Activated CD4-positive, alpha-beta T cell treated with anti-CD3 and anti-CD28 coated beads, Interleukin-2, amount 10 ng/mL, durations not matched to agents 7 days and 5 days (primary cell): ENCODE measurements at regions not wholly inside any gene's neighbourhood (a gene's known extent, or its start where the extent isn't known, plus 50 kb on each side); places are given as distances from the start of the nearest gene placed in this dataset.

Experiments
- CTCF ChIA-PET: fragments of 350-600 bp; sonication (Branson Sonifier 250); formaldehyde crosslinking; loops from one replicate; lab custom pipeline; 2021; ENCODE audit warnings: antibody characterized with exemption; lab: Charles Lee
- POLR2A ChIA-PET: fragments of 350-600 bp; sonication (Branson Sonifier 250); formaldehyde crosslinking; loops from one replicate; lab custom pipeline; 2021; ENCODE audit warnings: antibody characterized with exemption; lab: Charles Lee
- DNase-seq: peaks from one replicate; pipeline ENCODE4 v3.0.0-alpha.2; 2020
- H3K27ac Mint-ChIP-seq: one replicate; pipeline ENCODE4 v1.8.0; 2021; ENCODE audit warnings: mild to moderate bottlenecking, moderate library complexity, mixed read lengths
- H3K27me3 Mint-ChIP-seq: one replicate; pipeline ENCODE4 v1.8.0; 2021; ENCODE audit warnings: mixed read lengths
- H3K36me3 Mint-ChIP-seq: one replicate; pipeline ENCODE4 v1.8.0; 2021; ENCODE audit warnings: low read depth, mixed read lengths
- H3K4me1 Mint-ChIP-seq: one replicate; pipeline ENCODE4 v1.8.0; 2021; ENCODE audit warnings: mixed read lengths
- H3K4me3 Mint-ChIP-seq: one replicate; pipeline ENCODE4 v1.8.0; 2021; ENCODE audit warnings: mild to moderate bottlenecking, moderate library complexity, mixed read lengths
- H3K9me3 Mint-ChIP-seq: one replicate; pipeline ENCODE4 v1.8.0; 2021; ENCODE audit warnings: mixed read lengths

DNA sequence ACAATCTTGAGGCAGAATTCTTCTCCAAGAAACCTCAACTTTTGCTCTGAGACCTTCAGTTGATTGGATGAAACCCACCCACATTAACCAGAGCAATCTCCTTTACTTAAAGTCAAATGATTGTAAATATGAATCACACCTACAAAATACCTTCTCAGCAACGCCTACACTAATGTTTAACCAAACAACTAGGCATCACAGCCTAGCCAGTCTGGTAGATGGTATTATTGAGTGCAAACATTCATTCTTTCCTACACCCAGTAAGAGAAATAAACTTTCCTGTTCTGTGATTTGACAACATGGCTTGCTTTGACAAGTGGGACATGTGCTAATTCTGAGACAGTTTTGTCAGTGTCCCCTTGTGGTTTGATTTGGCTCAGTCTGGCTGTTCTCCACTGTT is 252.2 kb downstream of the HACE1 start:
- CTCF ChIA-PET, result no interaction called here
- no peaks in the 10 kb centered on the region for H3K27me3 Mint-ChIP-seq
- POLR2A ChIA-PET, result no interaction called here
- H3K36me3 Mint-ChIP-seq, result no peaks in the 10 kb centered on the region
- peaks cover 11% of the 10 kb centered on the region for H3K4me1 Mint-ChIP-seq
- H3K4me3 Mint-ChIP-seq, result no peak overlapping the region
- DNase-seq, result no peak
- no peak overlapping the region for H3K27ac Mint-ChIP-seq
- H3K9me3 Mint-ChIP-seq, result no peaks in the 10 kb centered on the region

GRCh38 chr6:104606361-104606760 is 253.4 kb downstream of the HACE1 start:
- no peaks in the 10 kb centered on the region for H3K27me3 Mint-ChIP-seq

DNA sequence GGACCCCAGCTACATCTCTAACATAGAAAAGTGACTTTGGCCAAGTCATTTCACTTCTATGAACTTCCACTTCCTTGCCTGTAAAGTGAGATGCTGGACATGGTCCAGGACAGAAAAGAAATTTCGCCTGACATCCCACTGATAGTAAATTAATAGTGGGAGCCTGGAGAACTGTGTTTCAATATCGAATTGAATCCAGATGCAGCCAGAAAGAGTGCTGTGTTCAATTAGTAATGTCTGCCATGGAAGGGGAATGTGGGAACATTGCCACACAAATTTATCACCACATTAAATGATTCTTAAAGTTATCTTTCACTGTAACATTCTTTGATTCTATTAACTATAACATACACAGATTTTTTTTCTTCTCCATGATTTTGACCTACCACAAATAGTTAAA is 255.0 kb downstream of the HACE1 start:
- Mint-ChIP-seq H3K36me3 (no peaks in the 10 kb centered on the region), H3K27me3 (no peaks in the 10 kb centered on the region), H3K9me3 (no peaks in the 10 kb centered on the region), H3K27ac (no peak overlapping the region), H3K4me3 (no peak overlapping the region), H3K4me1 (peaks cover 11% of the 10 kb centered on the region)
- POLR2A ChIA-PET, result no interaction called here
- no peak for DNase-seq
- CTCF ChIA-PET, result no interaction called here

More at GRCh38 chr6:104606361-104606760, 253.4 kb downstream of the HACE1 start:
- no peak overlapping the region for H3K27ac Mint-ChIP-seq
- H3K36me3 Mint-ChIP-seq, result no peaks in the 10 kb centered on the region
- no peaks in the 10 kb centered on the region for H3K9me3 Mint-ChIP-seq
- ChIA-PET POLR2A (no interaction called here), CTCF (interaction anchor here (0.6 to 1.2 kb wide), 3 partner anchors 9 to 59 kb away, joined by 3 read pairs; no protein-coding TSS in a partner anchor)
- peaks cover 11% of the 10 kb centered on the region for H3K4me1 Mint-ChIP-seq
- H3K4me3 Mint-ChIP-seq, result no peak overlapping the region
- DNase-seq, result no peak

- H3K4me1 Mint-ChIP-seq, result peaks cover 11% of the 10 kb centered on the region
- H3K27me3 Mint-ChIP-seq, result no peaks in the 10 kb centered on the region
- H3K9me3 Mint-ChIP-seq, result no peaks in the 10 kb centered on the region
- no peak overlapping the region for H3K27ac Mint-ChIP-seq
- ChIA-PET POLR2A (no interaction called here), CTCF (no interaction called here)
- DNase-seq, result no peak
- no peaks in the 10 kb centered on the region for H3K36me3 Mint-ChIP-seq
- H3K4me3 Mint-ChIP-seq, result no peak overlapping the region
These were observed 256.5 kb downstream of the HACE1 start for GRCh38 chr6:104603108-104603745.

GRCh38 chr6:104601721-104602120 is 258.0 kb downstream of the HACE1 start:
- H3K27ac Mint-ChIP-seq, result no peak overlapping the region
- no peak for DNase-seq
- no peaks in the 10 kb centered on the region for H3K27me3 Mint-ChIP-seq
- H3K36me3 Mint-ChIP-seq, result no peaks in the 10 kb centered on the region
- no peak overlapping the region for H3K4me3 Mint-ChIP-seq
- POLR2A ChIA-PET, result no interaction called here
- H3K9me3 Mint-ChIP-seq, result no peaks in the 10 kb centered on the region
- CTCF ChIA-PET, result no interaction called here
- H3K4me1 Mint-ChIP-seq, result peaks cover 11% of the 10 kb centered on the region

DNA sequence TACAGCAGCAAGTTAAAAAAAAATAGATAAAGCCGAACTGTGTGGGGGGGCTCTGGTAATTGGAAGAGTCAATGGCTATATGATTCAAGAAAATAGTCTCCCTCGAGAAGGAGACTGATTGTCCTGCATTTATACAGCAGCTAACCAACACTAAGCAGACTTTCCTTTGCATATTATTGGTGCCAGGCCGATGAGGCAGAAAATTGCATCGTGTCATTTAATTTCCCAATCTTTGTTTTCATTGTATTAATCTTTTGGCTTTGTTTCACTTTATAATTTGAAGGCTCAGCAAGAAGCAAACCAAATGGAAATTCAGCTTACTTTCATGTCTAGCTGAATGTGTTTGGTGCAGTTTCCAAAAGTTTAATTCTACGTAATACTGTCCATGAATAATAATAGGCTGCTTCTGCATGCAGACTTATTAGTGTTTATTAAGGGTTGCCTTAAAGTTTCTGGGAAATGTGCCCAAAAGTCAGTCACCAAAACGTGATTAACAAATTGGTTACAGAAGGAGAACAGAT is 258.5 kb downstream of the HACE1 start:
- peaks cover under 1% of the 10 kb centered on the region for H3K27me3 Mint-ChIP-seq
- peaks cover 11% of the 10 kb centered on the region for H3K4me1 Mint-ChIP-seq
- no peaks in the 10 kb centered on the region for H3K36me3 Mint-ChIP-seq
- no peak overlapping the region for H3K4me3 Mint-ChIP-seq
- ChIA-PET POLR2A (interaction anchor here (0.6 kb wide), 1 partner anchor 96 kb away, joined by 3 read pairs; no protein-coding TSS in a partner anchor), CTCF (no interaction called here)
- DNase-seq, result no peak
- H3K9me3 Mint-ChIP-seq, result no peaks in the 10 kb centered on the region
- no peak overlapping the region for H3K27ac Mint-ChIP-seq

- ChIA-PET POLR2A (interaction anchor here (0.6 kb wide), 1 partner anchor 97 kb away, joined by 3 read pairs; no protein-coding TSS in a partner anchor), CTCF (no interaction called here)
These were observed 259.1 kb downstream of the HACE1 start for GRCh38 chr6:104600639-104600931.

GRCh38 chr6:104599821-104600638 is 259.7 kb downstream of the HACE1 start:
- Mint-ChIP-seq H3K27ac (no peak overlapping the region), H3K27me3 (peaks cover 8% of the 10 kb centered on the region), H3K4me1 (peaks cover 11% of the 10 kb centered on the region), H3K4me3 (no peak overlapping the region), H3K36me3 (no peaks in the 10 kb centered on the region), H3K9me3 (no peaks in the 10 kb centered on the region)
- DNase-seq, result no peak
- POLR2A ChIA-PET, result no interaction called here
- CTCF ChIA-PET, result interaction anchor here (0.6 kb wide), 1 partner anchor 1378 kb away, joined by 3 read pairs; no protein-coding TSS in a partner anchor

More at GRCh38 chr6:104600639-104600931, 259.1 kb downstream of the HACE1 start:
- no peak for DNase-seq
- H3K27ac Mint-ChIP-seq, result no peak overlapping the region
- peaks cover 4% of the 10 kb centered on the region for H3K27me3 Mint-ChIP-seq
- no peaks in the 10 kb centered on the region for H3K9me3 Mint-ChIP-seq
- H3K4me1 Mint-ChIP-seq, result peaks cover 11% of the 10 kb centered on the region
- H3K36me3 Mint-ChIP-seq, result no peaks in the 10 kb centered on the region
- H3K4me3 Mint-ChIP-seq, result no peak overlapping the region

DNA sequence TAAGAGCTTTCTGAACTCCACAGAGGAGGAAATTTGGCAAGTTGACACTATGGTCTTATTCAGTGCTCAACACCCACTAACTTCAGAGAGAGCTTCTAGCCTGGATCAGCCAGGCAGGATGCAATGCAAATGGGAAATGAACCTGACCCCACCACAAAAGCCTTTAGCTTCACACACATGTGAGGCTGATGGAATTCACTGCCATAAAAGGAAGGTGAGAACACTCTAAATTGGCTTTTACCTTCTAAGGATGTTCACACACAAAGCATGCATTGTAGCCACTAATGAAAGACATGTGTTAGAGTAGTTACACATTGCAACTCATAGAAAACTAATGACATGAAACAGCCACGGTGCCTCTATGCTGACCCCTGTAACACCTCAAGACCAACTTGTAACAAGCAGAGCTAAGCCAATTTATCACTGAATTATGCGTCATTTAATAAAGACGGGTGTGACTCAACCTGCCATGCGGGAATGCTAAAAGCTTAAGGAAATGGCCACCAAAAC is 262.1 kb downstream of the HACE1 start:
- ChIA-PET CTCF (interaction anchor here (1.0 kb wide), 1 partner anchor 16 kb away, joined by 3 read pairs; no protein-coding TSS in a partner anchor), POLR2A (no interaction called here)
- no peak for DNase-seq
- H3K27ac Mint-ChIP-seq, result no peak overlapping the region
- H3K4me1 Mint-ChIP-seq, result peaks cover 1% of the 10 kb centered on the region
- H3K9me3 Mint-ChIP-seq, result no peaks in the 10 kb centered on the region
- H3K4me3 Mint-ChIP-seq, result no peak overlapping the region
- peaks cover 8% of the 10 kb centered on the region for H3K27me3 Mint-ChIP-seq
- H3K36me3 Mint-ChIP-seq, result no peaks in the 10 kb centered on the region

DNA sequence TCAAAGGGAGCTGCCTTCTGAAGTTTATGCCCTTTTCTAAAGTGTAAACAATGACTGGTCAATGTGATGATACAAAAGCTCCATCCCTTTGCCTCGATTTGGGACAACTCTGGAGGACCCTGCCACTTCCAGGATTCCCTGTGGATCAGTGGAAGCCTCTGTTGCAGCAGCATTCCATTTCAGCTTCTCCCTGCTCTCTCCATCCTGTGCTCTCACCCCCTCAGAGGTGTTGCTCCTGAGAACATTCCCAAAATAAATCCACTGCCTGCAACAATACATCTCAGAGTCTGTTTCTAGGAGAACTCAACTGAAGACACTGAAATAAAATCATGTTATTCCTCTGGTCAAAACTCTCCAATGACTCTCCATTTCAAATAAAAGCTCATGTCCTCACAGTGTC is 263.6 kb downstream of the HACE1 start:
- peaks cover 8% of the 10 kb centered on the region for H3K27me3 Mint-ChIP-seq
- DNase-seq, result no peak
- no peaks in the 10 kb centered on the region for H3K4me1 Mint-ChIP-seq
- no peaks in the 10 kb centered on the region for H3K36me3 Mint-ChIP-seq
- H3K9me3 Mint-ChIP-seq, result no peaks in the 10 kb centered on the region
- POLR2A ChIA-PET, result no interaction called here
- no peak overlapping the region for H3K4me3 Mint-ChIP-seq
- CTCF ChIA-PET, result no interaction called here
- H3K27ac Mint-ChIP-seq, result no peak overlapping the region

DNA sequence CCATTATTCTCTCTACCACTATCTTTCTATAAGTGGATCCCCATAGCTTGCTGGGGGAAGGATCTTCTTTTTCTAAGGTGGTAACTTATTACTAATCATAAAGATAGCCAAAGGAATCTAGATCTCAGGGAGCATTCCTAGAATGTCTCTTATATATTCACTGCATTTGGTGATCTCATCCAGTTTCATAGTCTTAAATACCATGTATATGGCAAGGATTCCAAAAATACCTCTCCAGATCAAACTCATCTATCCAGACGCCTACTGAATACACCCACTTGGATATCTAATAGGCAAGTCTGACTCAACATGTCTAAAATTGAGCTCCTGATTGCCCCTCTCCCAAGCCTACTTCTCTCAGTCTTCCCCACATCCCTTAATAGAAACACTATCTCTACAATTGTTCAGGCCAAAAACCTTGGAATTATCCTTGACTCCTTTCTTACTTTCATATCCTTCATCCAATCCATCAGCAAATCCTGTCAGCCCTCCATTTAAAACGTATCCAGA is 264.4 kb downstream of the HACE1 start:
- H3K27me3 Mint-ChIP-seq, result peaks cover 8% of the 10 kb centered on the region
- H3K4me3 Mint-ChIP-seq, result no peak overlapping the region
- no peaks in the 10 kb centered on the region for H3K9me3 Mint-ChIP-seq
- no peaks in the 10 kb centered on the region for H3K36me3 Mint-ChIP-seq
- ChIA-PET POLR2A (no interaction called here), CTCF (no interaction called here)
- H3K27ac Mint-ChIP-seq, result no peak overlapping the region
- no peaks in the 10 kb centered on the region for H3K4me1 Mint-ChIP-seq
- no peak for DNase-seq

DNA sequence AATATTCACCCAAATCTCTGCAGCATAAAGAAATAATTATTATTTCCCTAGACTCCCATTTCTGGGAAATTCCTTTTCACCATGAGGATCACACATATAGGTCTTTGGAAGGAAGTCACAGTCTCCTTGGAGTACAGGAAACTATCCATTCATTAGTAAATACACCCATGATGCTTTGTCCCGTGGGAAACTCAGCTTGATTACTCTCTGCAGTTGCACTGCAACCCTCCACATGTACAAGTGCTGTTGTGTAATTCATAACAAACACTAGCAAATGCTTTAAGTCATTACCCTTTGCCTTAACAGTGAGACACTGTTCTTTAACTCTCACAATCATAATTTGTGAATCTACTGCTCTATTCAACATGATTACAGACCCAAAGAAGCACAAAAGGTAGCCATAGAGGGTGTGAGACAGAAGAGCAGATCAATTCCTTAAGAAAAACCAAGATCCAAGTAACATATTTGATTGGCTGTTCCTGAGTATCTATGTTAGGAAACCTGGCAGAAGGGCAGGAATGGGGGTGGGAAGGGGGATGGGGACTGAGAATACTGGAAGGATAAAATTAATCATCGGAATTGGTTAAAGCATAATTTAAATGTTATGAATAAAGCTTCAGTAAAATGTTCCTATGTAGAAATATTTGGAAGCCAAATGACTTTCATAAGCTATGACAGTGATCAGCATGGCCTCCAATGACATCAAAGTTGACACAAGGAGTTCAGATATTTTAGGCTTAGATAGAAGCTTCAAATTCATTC is 268.0 kb downstream of the HACE1 start:
- no peak for DNase-seq
- Mint-ChIP-seq H3K27ac (no peak overlapping the region), H3K4me1 (no peaks in the 10 kb centered on the region), H3K36me3 (no peaks in the 10 kb centered on the region), H3K4me3 (no peak overlapping the region), H3K9me3 (no peaks in the 10 kb centered on the region), H3K27me3 (peaks cover 8% of the 10 kb centered on the region)
- ChIA-PET CTCF (no interaction called here), POLR2A (no interaction called here)
